Activated CD8-positive, alpha-beta memory T cell treated with anti-CD3 and anti-CD28 coated beads, Interleukin-2, amount 10 ng/mL, durations not matched to agents 7 days and 5 days (primary cell): ENCODE measurements at regions not wholly inside any gene's neighbourhood (a gene's known extent, or its start where the extent isn't known, plus 50 kb on each side); places are given as distances from the start of the nearest gene placed in this dataset.
"Not testable (repeated sequence)": the region's sequence is repeated elsewhere in the genome, so short reads cannot be mapped to it uniquely, and the experiment has no call there.

ENCODE experiments used
- ATAC-seq: fragments of 150-1000 bp; cut with Tn5 transposase; one replicate; pipeline ENCODE4 v1.10.0; 2021; ENCODE audit warnings: moderate library complexity
- CTCF ChIA-PET: fragments of 350-600 bp; sonication (Branson Sonifier 250); formaldehyde crosslinking; loops from one replicate; lab custom pipeline; 2021; ENCODE audit warnings: antibody characterized with exemption; lab: Charles Lee
- DNase-seq: peaks from one replicate; pipeline ENCODE4 v3.0.0-alpha.2; 2020
- H3K27ac Mint-ChIP-seq: one replicate; pipeline ENCODE4 v1.8.0; 2021; ENCODE audit warnings: mild to moderate bottlenecking, mixed read lengths
- H3K27me3 Mint-ChIP-seq: one replicate; pipeline ENCODE4 v1.8.0; 2021; ENCODE audit warnings: mixed read lengths
- H3K36me3 Mint-ChIP-seq: one replicate; pipeline ENCODE4 v1.8.0; 2021; ENCODE audit warnings: mild to moderate bottlenecking, mixed read lengths
- H3K4me1 Mint-ChIP-seq: one replicate; pipeline ENCODE4 v1.8.0; 2021; ENCODE audit warnings: mixed read lengths
- H3K4me3 Mint-ChIP-seq: one replicate; pipeline ENCODE4 v1.8.0; 2021; ENCODE audit warnings: mild to moderate bottlenecking, moderate library complexity, mixed read lengths
- H3K9me3 Mint-ChIP-seq: one replicate; pipeline ENCODE4 v1.8.0; 2022; ENCODE audit warnings: low read depth, mixed read lengths

DNA sequence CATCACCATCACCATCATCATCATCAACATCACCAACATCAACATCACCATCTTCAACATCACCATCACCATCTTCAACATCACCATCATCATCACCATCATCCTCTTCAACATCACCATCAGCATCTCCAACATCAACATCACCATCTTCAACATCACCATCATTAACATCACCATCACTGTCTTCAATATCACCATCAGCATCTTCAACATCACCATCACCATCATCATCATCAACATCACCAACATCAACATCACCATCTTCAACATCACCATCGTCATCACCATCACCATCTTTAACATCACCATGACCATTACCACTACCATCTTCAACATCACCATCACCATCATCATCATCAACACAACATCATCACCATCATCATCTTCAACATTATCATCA, 267.2 kb downstream of the SP3 start:
- CTCF ChIA-PET, result no interaction called here
- ATAC-seq (no peak), DNase-seq (no peak)
- Mint-ChIP-seq H3K27ac (no peak overlapping the region), H3K36me3 (no peaks in the 10 kb centered on the region), H3K4me1 (no peaks in the 10 kb centered on the region), H3K9me3 (no peaks in the 10 kb centered on the region), H3K27me3 (no peaks in the 10 kb centered on the region), H3K4me3 (no peak overlapping the region)

DNA sequence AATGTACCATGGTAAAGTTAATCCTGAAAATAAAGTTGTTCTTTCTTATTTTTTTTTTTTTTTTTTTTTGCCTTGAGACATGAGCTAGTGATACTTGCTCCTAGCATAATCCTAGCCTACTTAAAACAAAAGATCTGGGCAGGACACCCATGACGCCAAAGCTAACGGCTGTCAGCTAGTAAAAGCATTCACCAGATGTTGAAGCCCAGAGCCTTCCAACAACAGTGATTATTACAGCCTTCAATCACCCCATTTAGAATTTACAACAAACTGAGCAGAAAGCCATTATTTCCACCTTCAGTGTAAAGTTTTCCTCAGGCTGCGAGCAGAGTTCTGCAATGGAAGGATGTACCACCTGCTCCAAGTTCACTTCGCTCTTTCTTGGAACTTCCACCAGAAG, 259.5 kb downstream of the SP3 start:
- CTCF ChIA-PET, result interaction anchor here (0.7 kb wide), 1 partner anchor 278 kb away, joined by 3 read pairs; no protein-coding TSS in a partner anchor

DNA sequence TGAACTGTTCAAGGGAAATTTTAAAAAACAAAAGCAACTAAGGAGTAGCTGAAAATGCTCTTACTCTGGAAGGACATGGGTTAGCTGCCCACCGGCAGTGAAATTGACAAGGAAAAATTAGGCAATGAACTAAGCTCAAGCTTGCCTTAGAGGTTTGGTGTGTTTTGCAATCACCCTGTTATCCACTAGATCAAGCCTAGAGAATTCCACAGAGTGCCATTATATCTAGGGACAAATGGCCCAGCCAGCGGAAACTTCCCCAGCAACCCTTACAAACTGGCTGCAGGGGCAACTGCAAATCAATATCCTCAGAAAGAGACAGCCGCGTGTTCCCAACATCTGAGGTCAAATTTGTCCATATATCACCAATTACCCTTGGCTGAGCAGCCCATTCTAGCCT, 258.2 kb downstream of the SP3 start:
- Mint-ChIP-seq H3K27ac (no peak overlapping the region), H3K4me3 (no peak overlapping the region), H3K9me3 (no peaks in the 10 kb centered on the region), H3K27me3 (peaks cover 10% of the 10 kb centered on the region), H3K36me3 (no peaks in the 10 kb centered on the region), H3K4me1 (no peaks in the 10 kb centered on the region)
- CTCF ChIA-PET, result no interaction called here
- DNase-seq (no peak), ATAC-seq (no peak)

More for the DNA sequence above, 259.5 kb downstream of the SP3 start:
- Mint-ChIP-seq H3K4me1 (no peaks in the 10 kb centered on the region), H3K36me3 (no peaks in the 10 kb centered on the region), H3K9me3 (no peaks in the 10 kb centered on the region), H3K4me3 (no peak overlapping the region), H3K27me3 (peaks cover 6% of the 10 kb centered on the region), H3K27ac (no peak overlapping the region)
- DNase-seq, result no peak
- no peak for ATAC-seq

DNA sequence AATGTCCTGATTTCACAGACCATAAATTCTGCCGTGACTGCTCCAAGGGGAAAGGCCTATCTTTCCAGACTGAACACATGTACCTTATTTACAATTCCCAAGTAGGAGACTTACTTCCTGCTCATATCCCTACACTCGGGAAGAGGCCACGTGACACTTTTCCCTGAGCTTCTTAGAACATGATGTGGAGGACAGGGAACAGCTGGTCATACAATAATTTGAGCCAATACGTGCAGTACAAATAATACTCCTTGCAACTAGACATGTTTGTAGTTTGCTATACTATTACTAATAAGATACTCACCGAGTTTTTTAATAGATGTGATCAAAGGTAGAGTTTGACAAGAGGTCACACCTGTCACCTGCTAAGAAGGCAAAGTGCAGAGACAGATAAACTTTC, 256.4 kb downstream of the SP3 start:
- ATAC-seq (no peak), DNase-seq (no peak)
- no peaks in the 10 kb centered on the region for H3K4me1 Mint-ChIP-seq
- no peak overlapping the region for H3K27ac Mint-ChIP-seq
- CTCF ChIA-PET, result no interaction called here
- H3K9me3 Mint-ChIP-seq, result no peaks in the 10 kb centered on the region
- H3K36me3 Mint-ChIP-seq, result no peaks in the 10 kb centered on the region
- peaks cover 15% of the 10 kb centered on the region for H3K27me3 Mint-ChIP-seq
- H3K4me3 Mint-ChIP-seq, result no peak overlapping the region

DNA sequence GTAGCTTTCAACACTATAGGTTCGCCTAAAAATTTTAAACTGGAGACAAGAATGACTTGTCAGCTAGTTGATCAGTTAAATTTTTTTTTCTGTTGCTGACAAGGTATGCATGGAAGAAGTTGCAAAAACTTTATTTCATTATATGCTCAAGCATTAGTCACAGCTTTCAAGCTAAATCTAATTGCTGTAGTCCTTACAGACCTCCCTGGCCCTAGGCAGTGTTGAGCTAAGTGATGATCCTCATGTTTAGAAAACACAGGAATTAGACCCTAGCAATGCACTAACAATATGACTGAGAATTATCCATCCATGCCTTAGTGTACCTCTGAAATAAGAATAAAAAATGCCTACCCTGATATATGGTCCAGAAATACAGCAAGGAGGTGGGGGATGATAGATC, 253.4 kb downstream of the SP3 start:
- CTCF ChIA-PET, result no interaction called here
- H3K27me3 Mint-ChIP-seq, result peaks cover 12% of the 10 kb centered on the region
- DNase-seq (no peak), ATAC-seq (no peak)
- H3K4me1 Mint-ChIP-seq, result no peaks in the 10 kb centered on the region
- H3K27ac Mint-ChIP-seq, result no peak overlapping the region
- H3K36me3 Mint-ChIP-seq, result no peaks in the 10 kb centered on the region
- no peak overlapping the region for H3K4me3 Mint-ChIP-seq
- H3K9me3 Mint-ChIP-seq, result no peaks in the 10 kb centered on the region

DNA sequence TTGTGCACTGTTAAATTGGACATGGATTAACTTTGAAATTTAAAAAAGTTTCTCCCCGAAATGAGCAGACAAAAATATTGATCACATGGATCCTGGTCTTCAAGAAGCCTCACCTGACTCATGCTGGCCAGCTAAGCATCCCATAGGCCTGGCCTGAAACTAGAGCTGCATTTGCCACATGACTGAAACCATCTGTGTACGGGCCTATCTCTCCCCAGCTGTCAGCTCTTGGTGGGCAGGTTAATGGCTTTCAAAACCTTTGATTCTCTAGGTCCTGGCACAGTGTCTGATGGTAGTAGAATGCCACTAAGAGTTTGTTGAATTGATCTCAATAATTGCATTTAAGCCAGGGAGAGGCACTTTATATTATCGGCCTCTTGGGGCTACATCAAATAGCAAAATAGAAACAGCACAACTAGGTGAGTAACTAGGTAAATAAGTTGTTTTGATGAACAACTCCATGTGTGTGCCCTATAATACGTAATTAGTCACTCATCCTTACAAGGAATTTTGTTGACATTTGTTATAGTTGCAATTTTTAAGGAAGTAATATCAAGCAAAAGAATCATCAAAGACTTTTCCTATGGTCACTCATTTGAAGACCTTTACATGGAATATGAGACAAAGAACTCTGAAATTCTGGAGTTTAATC, 251.1 kb downstream of the SP3 start:
- Mint-ChIP-seq H3K4me1 (no peaks in the 10 kb centered on the region), H3K27ac (no peak overlapping the region), H3K4me3 (no peak overlapping the region), H3K36me3 (no peaks in the 10 kb centered on the region), H3K27me3 (peaks cover 24% of the 10 kb centered on the region), H3K9me3 (no peaks in the 10 kb centered on the region)
- ATAC-seq, result no peak
- DNase-seq, result no peak
- CTCF ChIA-PET, result no interaction called here

DNA sequence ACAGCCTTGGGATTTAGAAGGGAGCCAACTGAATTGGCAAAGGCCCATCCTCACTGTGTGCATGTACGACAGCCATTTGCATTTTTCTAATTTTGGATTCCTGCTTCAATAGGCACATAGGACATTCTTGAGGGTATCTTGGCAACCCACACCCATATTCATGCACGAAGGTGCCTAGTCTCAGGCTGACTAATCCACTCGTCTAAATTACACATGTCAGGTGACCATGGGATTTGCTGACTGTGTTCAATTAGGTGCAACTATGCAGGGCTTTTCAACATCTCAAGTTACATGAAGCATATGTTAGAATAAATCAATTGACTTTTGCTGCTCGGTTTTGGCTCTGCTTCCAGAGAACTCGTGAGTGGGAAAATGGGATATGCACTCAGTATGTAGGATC, 249.7 kb downstream of the SP3 start:
- ATAC-seq (no peak), DNase-seq (no peak)
- no peaks in the 10 kb centered on the region for H3K9me3 Mint-ChIP-seq
- no peak overlapping the region for H3K4me3 Mint-ChIP-seq
- CTCF ChIA-PET, result no interaction called here
- H3K27ac Mint-ChIP-seq, result no peak overlapping the region
- peaks cover 24% of the 10 kb centered on the region for H3K27me3 Mint-ChIP-seq
- no peaks in the 10 kb centered on the region for H3K4me1 Mint-ChIP-seq
- H3K36me3 Mint-ChIP-seq, result no peaks in the 10 kb centered on the region

DNA sequence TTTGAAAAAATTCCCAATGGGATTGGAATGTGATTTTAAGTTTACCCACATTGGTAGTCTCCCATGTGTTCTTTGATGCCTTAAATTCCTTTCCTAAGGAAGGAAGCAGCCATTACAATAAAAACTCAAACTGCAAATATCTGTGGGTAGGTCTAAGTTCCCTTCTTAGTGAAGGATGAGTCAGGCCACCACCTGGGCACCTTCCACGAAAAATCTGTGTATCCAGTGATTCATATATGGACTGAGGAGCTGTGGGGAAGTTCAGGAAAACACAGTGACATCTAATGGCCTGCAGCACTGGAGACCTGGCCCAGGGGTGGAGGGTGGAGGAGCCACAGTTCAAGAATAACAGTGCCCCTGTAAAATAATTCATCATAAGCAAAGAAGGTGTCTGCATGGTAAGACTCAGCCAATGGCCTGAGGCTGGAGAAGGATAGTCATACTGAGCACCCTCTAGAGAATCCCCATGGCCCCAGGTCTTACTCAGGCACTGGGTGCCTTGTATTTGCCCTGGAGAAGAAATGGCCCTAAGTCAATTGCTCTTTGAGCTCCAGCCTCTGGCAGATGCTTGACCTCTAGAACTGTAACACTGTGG, 248.6 kb downstream of the SP3 start:
- Mint-ChIP-seq H3K4me1 (no peaks in the 10 kb centered on the region), H3K36me3 (no peaks in the 10 kb centered on the region), H3K4me3 (no peak overlapping the region), H3K27me3 (peaks cover 22% of the 10 kb centered on the region), H3K27ac (no peak overlapping the region), H3K9me3 (no peaks in the 10 kb centered on the region)
- ATAC-seq (no peak), DNase-seq (no peak)
- CTCF ChIA-PET, result no interaction called here

DNA sequence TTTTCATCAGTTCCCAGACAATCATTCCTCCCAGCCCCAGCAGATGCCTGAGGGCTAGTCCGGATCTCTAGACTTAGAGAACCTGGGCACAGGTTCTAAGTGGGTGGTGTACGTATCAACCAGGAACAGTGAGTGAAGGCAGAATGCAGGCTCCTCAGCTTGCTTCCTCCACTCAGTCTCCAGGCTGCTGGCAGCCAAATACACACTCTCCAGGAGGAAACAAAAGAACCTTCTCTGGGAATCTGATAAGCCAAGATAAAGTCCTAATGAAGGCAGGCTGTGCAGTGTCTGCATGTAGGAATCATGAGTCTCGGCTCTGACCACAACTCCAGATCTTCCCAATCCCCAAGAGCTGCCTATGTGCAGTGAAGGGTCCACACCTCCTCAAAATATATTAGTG, 245.7 kb downstream of the SP3 start:
- no peaks in the 10 kb centered on the region for H3K9me3 Mint-ChIP-seq
- peaks cover 30% of the 10 kb centered on the region for H3K27me3 Mint-ChIP-seq
- no peaks in the 10 kb centered on the region for H3K36me3 Mint-ChIP-seq
- CTCF ChIA-PET, result no interaction called here
- no peaks in the 10 kb centered on the region for H3K4me1 Mint-ChIP-seq
- H3K27ac Mint-ChIP-seq, result no peak overlapping the region
- DNase-seq (no peak), ATAC-seq (no peak)
- no peak overlapping the region for H3K4me3 Mint-ChIP-seq

DNA sequence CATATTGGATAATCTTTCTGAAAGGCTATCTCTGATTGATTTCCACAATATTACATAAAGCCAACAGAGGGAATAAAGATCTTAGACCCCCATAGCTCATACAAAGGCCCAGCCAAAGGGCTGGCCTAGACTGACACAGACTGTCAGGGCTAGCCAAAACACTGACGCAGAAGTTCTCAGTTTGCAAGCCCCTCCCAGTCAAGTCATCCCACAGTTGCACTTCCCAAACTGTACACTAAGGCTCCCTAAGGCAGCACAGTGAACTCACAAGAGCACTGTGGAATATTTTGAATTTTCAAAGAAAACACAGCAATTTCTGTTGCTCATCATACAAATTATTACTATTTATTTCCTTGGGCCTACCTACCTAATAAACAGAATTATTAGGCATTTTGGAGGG, 244.9 kb downstream of the SP3 start:
- Mint-ChIP-seq H3K27ac (no peak overlapping the region), H3K4me3 (no peak overlapping the region), H3K9me3 (no peaks in the 10 kb centered on the region), H3K4me1 (no peaks in the 10 kb centered on the region), H3K36me3 (no peaks in the 10 kb centered on the region), H3K27me3 (peaks cover 34% of the 10 kb centered on the region)
- ATAC-seq (no peak), DNase-seq (no peak)
- CTCF ChIA-PET, result no interaction called here

DNA sequence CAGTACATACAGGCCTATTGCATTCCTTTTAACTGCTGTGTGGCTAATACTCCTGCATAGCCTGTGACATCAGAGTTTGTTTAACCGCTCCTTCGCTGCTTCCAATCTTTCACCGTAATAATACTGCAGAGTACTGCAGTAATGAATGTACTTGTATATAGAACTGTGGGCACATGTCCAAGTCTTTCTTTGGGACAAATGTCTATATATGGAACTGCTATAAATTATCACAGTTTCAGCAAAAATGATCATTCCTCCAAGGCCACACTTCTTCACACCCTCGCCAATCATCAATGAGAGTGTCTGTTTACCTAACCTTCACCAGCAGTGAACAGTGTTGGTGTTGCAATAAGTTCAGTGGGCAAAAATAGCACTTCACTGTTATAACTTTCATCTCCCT, 230.4 kb downstream of the SP3 start:
- no peak for DNase-seq
- Mint-ChIP-seq H3K4me3 (no peak overlapping the region), H3K27me3 (peaks cover 7% of the 10 kb centered on the region), H3K36me3 (no peaks in the 10 kb centered on the region), H3K9me3 (peaks cover 5% of the 10 kb centered on the region), H3K27ac (no peak overlapping the region), H3K4me1 (no peaks in the 10 kb centered on the region)
- ATAC-seq, result no peak
- CTCF ChIA-PET, result no interaction called here

DNA sequence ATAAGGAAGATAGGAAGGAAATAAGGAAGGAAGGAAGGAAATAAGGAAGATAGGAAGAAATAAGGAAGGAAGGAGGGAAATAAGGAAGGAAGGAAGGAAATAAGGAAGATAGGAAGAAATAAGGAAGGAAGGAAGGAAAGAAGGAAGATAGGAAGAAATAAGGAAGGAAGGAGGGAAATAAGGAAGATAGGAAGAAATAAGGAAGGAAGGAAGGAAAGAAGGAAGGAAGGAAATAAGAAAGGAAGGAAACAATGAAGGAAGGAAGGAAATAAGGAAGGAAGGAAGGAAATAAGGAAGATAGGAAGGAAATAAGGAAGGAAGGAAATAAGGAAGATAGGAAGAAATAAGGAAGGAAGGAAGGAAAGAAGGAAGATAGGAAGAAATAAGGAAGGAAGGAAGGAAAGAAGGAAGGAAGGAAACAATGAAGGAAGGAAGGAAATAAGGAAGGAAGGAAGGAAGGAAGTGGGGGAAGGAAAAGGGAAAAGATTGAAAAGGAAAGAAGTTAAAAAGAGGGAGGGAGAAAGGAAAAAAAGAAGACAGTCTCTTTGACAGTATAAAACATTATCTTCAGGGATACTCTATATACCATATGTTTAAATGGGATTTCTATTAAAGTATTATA, 227.1 kb downstream of the SP3 start:
- H3K9me3 Mint-ChIP-seq, result not testable (repeated sequence)

DNA sequence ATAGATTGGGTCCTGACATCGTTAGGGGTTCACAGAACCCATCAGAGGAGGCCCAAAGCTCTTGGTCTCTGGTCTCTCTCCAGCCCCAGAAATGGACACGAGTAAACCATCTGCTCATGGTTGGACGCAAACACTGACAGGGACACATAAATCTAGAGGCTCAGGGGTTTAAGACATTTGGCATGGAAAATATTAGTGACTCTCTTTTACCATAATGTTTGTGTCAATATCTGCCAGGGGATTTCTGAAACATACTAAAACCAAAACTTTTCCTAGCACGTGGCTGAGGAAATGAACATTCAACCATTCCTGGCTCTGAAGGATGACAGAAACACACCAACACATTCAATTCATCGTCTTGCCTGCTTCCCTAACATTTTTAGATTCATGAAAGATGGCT, 226.2 kb downstream of the SP3 start:
- no peak overlapping the region for H3K4me3 Mint-ChIP-seq
- H3K36me3 Mint-ChIP-seq, result no peaks in the 10 kb centered on the region
- ATAC-seq (no peak), DNase-seq (no peak)
- no peaks in the 10 kb centered on the region for H3K4me1 Mint-ChIP-seq
- H3K27me3 Mint-ChIP-seq, result peaks cover 7% of the 10 kb centered on the region
- CTCF ChIA-PET, result no interaction called here
- peaks cover 5% of the 10 kb centered on the region for H3K9me3 Mint-ChIP-seq
- H3K27ac Mint-ChIP-seq, result no peak overlapping the region

More for the DNA sequence above, 227.1 kb downstream of the SP3 start:
- H3K36me3 Mint-ChIP-seq, H3K4me1 Mint-ChIP-seq, CTCF ChIA-PET, H3K4me3 Mint-ChIP-seq, H3K27ac Mint-ChIP-seq, DNase-seq, ATAC-seq: not testable (repeated sequence)
- H3K27me3 Mint-ChIP-seq, result peaks cover 11% of the 10 kb centered on the region

DNA sequence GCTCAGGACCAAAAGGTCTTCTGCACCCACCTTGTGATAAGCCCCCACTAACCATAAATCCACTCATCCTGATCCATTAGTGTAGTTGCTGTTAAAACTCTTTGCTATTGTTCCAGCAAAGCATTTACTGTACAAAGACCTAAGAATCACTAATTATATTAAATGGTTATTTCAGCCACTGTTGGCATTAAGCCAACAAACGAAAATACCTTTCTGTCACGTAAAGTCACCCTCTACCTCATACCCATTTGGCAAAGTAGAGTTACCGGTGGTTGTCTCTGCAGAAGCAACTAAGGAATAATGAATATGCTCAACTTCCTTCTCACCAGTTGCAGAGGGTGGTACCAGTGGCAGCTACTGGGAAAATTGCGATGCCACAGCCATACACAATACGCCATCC, 224.5 kb downstream of the SP3 start:
- Mint-ChIP-seq H3K4me3 (no peak overlapping the region), H3K27me3 (peaks cover 10% of the 10 kb centered on the region), H3K9me3 (peaks cover 5% of the 10 kb centered on the region), H3K36me3 (no peaks in the 10 kb centered on the region), H3K27ac (no peak overlapping the region), H3K4me1 (no peaks in the 10 kb centered on the region)
- no peak for ATAC-seq
- CTCF ChIA-PET, result no interaction called here
- no peak for DNase-seq
